ENCODE measurements at regions not wholly inside any gene's neighbourhood (a gene's known extent, or its start where the extent isn't known, plus 50 kb on each side); places are given as distances from the start of the nearest gene placed in this dataset.

DNA sequence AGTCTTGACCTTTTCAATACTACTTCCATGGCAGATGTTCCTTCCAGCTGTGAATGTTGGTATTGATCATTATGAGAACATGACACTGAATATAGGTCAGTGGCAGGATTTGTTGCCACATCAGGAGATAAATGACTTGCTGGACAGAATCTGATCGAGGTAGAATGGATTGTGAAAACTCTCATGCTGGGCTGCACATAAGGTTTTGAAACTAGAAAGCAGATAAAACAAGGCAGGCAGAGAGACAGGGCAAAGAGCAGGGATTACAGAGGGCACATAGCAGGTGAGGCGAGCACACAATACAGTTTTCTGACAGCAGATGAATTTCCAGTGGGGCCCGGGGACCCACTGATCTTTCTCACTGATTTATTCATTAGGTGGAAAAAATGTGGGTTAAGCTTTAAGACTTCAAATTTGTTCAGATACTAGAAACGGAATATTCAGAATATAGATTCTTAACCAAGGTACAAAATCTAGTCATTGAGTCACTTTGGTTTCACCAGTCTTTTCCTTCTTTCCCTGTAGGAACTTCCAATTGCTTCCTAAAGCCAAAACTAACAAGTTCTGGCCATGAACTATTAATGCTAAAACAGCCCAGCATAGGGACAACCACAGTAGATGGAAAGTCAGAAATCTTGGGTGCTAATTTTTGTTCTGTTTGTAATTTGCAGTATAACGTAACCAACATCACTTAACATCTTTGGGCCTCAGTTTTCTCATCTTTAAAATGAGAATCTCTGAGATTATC, 296.0 kb upstream of the PTBP2 start:
- H3K27me3 ChIP-seq (replicated peaks in 1 of 4; ENCODE audit: control insufficient read depth in 3 of 4, extremely low read depth in 1 of 4, insufficient read depth in 3 of 4, low read length in 3 of 4): no peaks in the 10 kb centered on the region
- no peak overlapping the region for H3K56ac ChIP-seq (replicated peaks; ENCODE audit: insufficient read length, low read depth, low read length)
- no peak overlapping the region for H3K27ac ChIP-seq (ENCODE audit: low read depth, low read length)
- H3K23me2 ChIP-seq (ENCODE audit: low read depth, low read length): no peaks in the 10 kb centered on the region
- H3K36me3 ChIP-seq (ENCODE audit: control insufficient read depth in 2 of 4, insufficient read depth in 4 of 4, low read length in 3 of 4): no peaks in the 10 kb centered on the region
- H3K4me1 ChIP-seq (replicated peaks in 1 of 4; ENCODE audit: control insufficient read depth in 3 of 4, insufficient read depth in 4 of 4, low read length in 3 of 4): no peaks in the 10 kb centered on the region; a peak in 1 of 7 replicates
- no peak overlapping the region for H2BK120ac ChIP-seq (replicated peaks; ENCODE audit: low read depth, low read length)
- H2BK15ac ChIP-seq (ENCODE audit: low read length): 0 out of 2 replicates have a peak overlapping the region, but pooled peaks have one; percentile 67
- H2AFZ ChIP-seq (ENCODE audit: low read length): no peak overlapping the region
- CTCF ChIA-PET (ENCODE audit: partially characterized antibody): interaction anchor here (0.5 to 0.6 kb wide), 2 partner anchors 417 to 484 kb away, joined by 3 read pairs; no protein-coding TSS in a partner anchor
- no peak overlapping the region for H3K23ac ChIP-seq (ENCODE audit: insufficient read length)
- H2AK5ac ChIP-seq (ENCODE audit: low read depth, low read length): no peak overlapping the region
- no peak overlapping the region for H3K4ac ChIP-seq (replicated peaks; ENCODE audit: insufficient read length, low read depth, low read length)
- FAIRE-seq: no peak
- no peak overlapping the region for H3K18ac ChIP-seq (ENCODE audit: extremely low read depth, low read length)
- no peaks in the 10 kb centered on the region for H3K79me2 ChIP-seq (ENCODE audit: control insufficient read depth in 1 of 2, insufficient read depth in 2 of 2, low read length in 2 of 2)
- H3K9ac ChIP-seq (replicated peaks in 1 of 4; ENCODE audit: extremely low read depth in 1 of 4, low read depth in 3 of 4, low read length in 3 of 4): no peak overlapping the region
- H4K8ac ChIP-seq (ENCODE audit: extremely low read depth, insufficient read depth, low read length): no peak overlapping the region
- no peak overlapping the region for H3K14ac ChIP-seq (ENCODE audit: insufficient read length)
- H4K20me1 ChIP-seq (replicated peaks in 1 of 2; ENCODE audit: control insufficient read depth in 1 of 2, insufficient read depth in 2 of 2, low read length in 2 of 2): no peaks in the 10 kb centered on the region
- no peak overlapping the region for H2BK5ac ChIP-seq (ENCODE audit: low read depth, low read length)
- H4K91ac ChIP-seq (replicated peaks; ENCODE audit: insufficient read length, low read length): no peak overlapping the region
- H3K4me2 ChIP-seq (ENCODE audit: insufficient read depth in 1 of 2, low read depth in 2 of 2, low read length in 2 of 2): no peak overlapping the region
- H3K79me1 ChIP-seq (ENCODE audit: low read depth, low read length): no peaks in the 10 kb centered on the region
- H3K4me3 ChIP-seq (ENCODE audit: extremely low read depth in 1 of 4, insufficient read depth in 2 of 4, low read depth in 3 of 4, low read length in 4 of 4): no peak overlapping the region
- H3K9me3 ChIP-seq (ENCODE audit: insufficient read depth in 2 of 2, low read depth in 1 of 2, low read length in 1 of 2): no peaks in the 10 kb centered on the region
- POLR2A ChIA-PET (ENCODE audit: partially characterized antibody): interaction anchor here (0.6 kb wide), 1 partner anchor 397 kb away, joined by 3 read pairs; no protein-coding TSS in a partner anchor
- H2BK12ac ChIP-seq (ENCODE audit: low read depth, low read length): no peak overlapping the region
- H2BK20ac ChIP-seq (ENCODE audit: low read length): no peak overlapping the region
- DNase-seq (ENCODE audit: low read depth in 1 of 2, low spot score in 2 of 2): no peak
- 87% methylated on average over 5 of the region's 5 CpGs; no CpG with 5 or more reads in 1 of the 2 experiments for WGBS, 2 experiments (ENCODE audit: extremely low coverage in 1 of 2, insufficient coverage in 1 of 2, insufficient read length in 1 of 2, insufficient replicate concordance in 2 of 2, low coverage in 1 of 2, low lambda C conversion rate in 2 of 2, missing lambda C conversion rate in 1 of 2)
- no peak overlapping the region for H4K5ac ChIP-seq (ENCODE audit: insufficient read length, low read depth, low read length)
- TF ChIP-seq POU5F1 (IDR thresholded peaks at IDR 0.05; ENCODE audit: low read depth, low read length) (no peak), NRF1 (IDR thresholded peaks at IDR 0.05; ENCODE audit: low read depth, low read length) (no peak), EGR1 (IDR thresholded peaks at IDR 0.05; ENCODE audit: borderline replicate concordance, low read depth, low read length) (no peak), CTBP2 (IDR thresholded peaks at IDR 0.05; ENCODE audit: borderline replicate concordance, insufficient read depth, insufficient read length, low read length) (no peak), KDM4A (IDR thresholded peaks at IDR 0.05; ENCODE audit: low read depth, low read length, severe bottlenecking) (no peak), JUN (IDR thresholded peaks at IDR 0.05; ENCODE audit: low read depth, low read length) (no peak), RBBP5 (IDR thresholded peaks at IDR 0.05; ENCODE audit: borderline replicate concordance, low read depth, low read length) (no peak), EZH2 (IDR thresholded peaks at IDR 0.05; ENCODE audit: low read depth, low read length, severe bottlenecking) (no peak), SUZ12 (IDR thresholded peaks at IDR 0.05; ENCODE audit: low read length) (no peak), SP2 (IDR thresholded peaks at IDR 0.05; ENCODE audit: low read length) (no peak), BRCA1 (IDR thresholded peaks at IDR 0.05; ENCODE audit: low read depth, low read length) (no peak)
- TF ChIP-seq, protein P1, sequence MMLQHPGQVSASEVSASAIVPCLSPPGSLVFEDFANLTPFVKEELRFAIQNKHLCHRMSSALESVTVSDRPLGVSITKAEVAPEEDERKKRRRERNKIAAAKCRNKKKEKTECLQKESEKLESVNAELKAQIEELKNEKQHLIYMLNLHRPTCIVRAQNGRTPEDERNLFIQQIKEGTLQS (IDR thresholded peaks at IDR 0.05; ENCODE audit: insufficient read depth, low read depth, low read length): no peak

Measured in H1 (cell line).